Brain microvascular endothelial cell (primary cell): ENCODE measurements at regions not wholly inside any gene's neighbourhood (a gene's known extent, or its start where the extent isn't known, plus 50 kb on each side); places are given as distances from the start of the nearest gene placed in this dataset.

Source experiments
- DNase-seq: peaks from one replicate; pipeline ENCODE4 v3.0.0-alpha.2; 2020
- H3K27ac ChIP-seq: fragments of 250-450 bp; sonication (Bioruptor Pico); 2 replicates; pipeline ENCODE4 v1.5.1; 2020; ENCODE audit warnings: mild to moderate bottlenecking, moderate library complexity
- H3K27me3 ChIP-seq: fragments of 250-450 bp; sonication (Bioruptor Pico); replicated peaks from 2 replicates; pipeline ENCODE4 v1.5.1; 2020; ENCODE audit warnings: mild to moderate bottlenecking
- H3K36me3 ChIP-seq: fragments of 250-450 bp; sonication (Bioruptor Pico); replicated peaks from 2 replicates; pipeline ENCODE4 v1.5.1; 2020; ENCODE audit warnings: mild to moderate bottlenecking
- H3K4me3 ChIP-seq: 2 replicates; pipeline ENCODE4 v1.5.1; 2011; ENCODE audit warnings: low read depth, mild to moderate bottlenecking, control low read depth, low read length, moderate library complexity
- CTCF ChIP-seq: IDR thresholded peaks from 2 replicates; pipeline ENCODE4 v1.5.1; 2011; ENCODE audit warnings: low read depth, mild to moderate bottlenecking, moderate library complexity, low read length, control low read depth, inconsistent platforms; ENCODE audit errors: missing control alignments
- in situ Hi-C: cut with HindIII; loops from 2 replicates; pipeline ENCODE4 v1.10.0; 2017; ENCODE audit warnings: low sequenced_read_pairs, low pct_ligation_motif_present

DNA sequence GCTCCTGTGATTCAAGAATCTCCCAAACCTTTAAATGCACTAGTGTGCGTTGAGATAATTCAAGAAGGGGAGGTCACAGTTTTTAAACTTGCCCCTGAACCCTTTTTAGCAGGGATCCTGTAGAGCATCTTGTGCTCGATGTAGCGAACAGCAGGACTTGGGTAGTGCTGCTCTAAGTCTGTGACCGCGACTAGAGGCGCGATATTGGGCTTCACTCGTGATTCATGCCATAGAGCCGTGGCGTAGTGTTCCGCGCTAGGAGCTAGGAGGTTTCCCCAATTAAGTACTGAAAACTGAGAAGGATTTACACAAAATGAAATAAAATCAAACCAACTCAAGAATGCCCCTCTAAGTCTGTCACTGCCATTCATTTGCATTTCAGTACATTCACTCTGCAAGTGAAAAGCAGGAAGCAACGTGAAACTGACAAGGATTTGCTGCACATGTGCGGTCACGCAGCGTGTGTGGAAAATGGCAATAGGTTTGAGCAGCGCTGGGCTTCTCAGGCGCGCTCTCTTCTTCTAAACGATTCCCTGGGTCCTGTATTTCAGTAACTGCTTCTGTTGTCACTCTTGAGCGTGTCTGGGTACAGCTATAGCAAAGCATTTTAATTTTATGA is 1135.9 kb upstream of the WWC1 start:
- Histone ChIP-seq H3K36me3 (no peaks in the 10 kb centered on the region), H3K27me3 (no peaks in the 10 kb centered on the region), H3K27ac (no peak overlapping the region), H3K4me3 (no peak overlapping the region)
- no peak for DNase-seq
- in situ Hi-C loops: no loop called here
- no peak for TF ChIP-seq CTCF

GRCh38 chr5:167156446-167156845 is 1135.0 kb upstream of the WWC1 start:
- H3K4me3 ChIP-seq: no peak overlapping the region
- in situ Hi-C loops: no loop called here
- H3K36me3 ChIP-seq: no peaks in the 10 kb centered on the region
- DNase-seq: no peak
- no peak for TF ChIP-seq CTCF
- H3K27ac ChIP-seq: no peak overlapping the region
- no peaks in the 10 kb centered on the region for H3K27me3 ChIP-seq

DNA sequence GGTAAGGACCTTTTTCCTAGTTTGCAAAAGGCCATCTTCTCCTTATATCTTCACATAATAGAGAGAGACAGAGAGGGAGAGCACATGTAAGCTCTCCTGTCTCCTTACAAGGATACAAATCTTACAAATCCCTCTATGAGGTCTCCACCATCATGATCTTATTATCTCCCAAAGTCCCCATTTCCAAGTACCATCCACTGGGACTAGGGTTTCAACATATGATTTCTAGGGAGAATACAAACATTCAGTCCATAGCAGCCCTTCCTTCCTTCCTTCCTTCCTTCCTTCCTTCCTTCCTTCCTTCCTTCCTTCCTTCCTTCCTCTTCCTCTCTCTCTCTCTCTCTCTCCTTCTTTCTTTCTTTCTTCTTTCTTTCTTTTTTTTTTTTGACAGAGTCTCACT is 1132.9 kb upstream of the WWC1 start:
- TF ChIP-seq CTCF: no peak
- no peak for DNase-seq
- H3K27ac ChIP-seq: no peak overlapping the region
- in situ Hi-C loops: no loop called here
- H3K4me3 ChIP-seq: no peak overlapping the region
- no peaks in the 10 kb centered on the region for H3K36me3 ChIP-seq
- no peaks in the 10 kb centered on the region for H3K27me3 ChIP-seq

DNA sequence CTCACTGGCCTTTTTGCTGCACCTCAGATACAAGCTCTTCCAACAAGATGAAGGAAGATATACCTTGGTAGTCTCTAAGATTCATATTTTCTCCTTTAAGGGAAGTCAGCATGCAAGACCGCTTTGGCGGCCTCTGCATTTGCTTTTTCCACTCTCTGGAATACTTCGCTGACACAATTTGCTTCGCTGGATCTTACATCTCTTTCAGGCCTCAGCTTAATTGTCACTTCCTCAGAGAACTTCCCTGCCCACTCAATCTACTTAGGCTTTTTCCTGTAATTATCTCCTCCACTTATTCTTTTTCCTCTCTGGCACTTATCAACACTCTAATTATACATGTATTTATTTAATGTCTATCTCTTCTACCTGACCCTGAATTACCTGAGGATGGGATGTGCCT is 1131.1 kb upstream of the WWC1 start:
- Histone ChIP-seq H3K36me3 (no peaks in the 10 kb centered on the region), H3K4me3 (no peak overlapping the region), H3K27me3 (no peaks in the 10 kb centered on the region), H3K27ac (no peak overlapping the region)
- in situ Hi-C loops: no loop called here
- no peak for TF ChIP-seq CTCF
- no peak for DNase-seq

DNA sequence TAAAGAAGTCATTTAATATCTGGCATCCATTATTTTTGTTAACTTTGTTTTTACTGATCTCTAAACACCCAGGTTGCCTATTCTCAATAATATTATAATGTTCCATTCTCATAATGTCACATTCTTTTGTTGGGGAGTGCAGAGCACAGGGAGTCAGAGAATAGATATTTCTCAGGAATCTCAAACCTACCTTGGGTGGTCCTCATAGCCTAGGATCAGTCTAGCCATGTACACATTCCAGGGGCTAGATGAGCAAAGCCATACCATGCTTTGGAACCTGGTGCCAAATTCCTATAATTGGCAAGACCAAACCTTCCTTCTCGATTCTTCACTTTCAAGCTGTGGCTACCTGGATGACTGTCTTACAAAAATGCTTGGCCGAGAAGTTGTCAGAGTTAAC is 1124.7 kb upstream of the WWC1 start:
- no peak for TF ChIP-seq CTCF
- no peak for DNase-seq
- no peak overlapping the region for H3K4me3 ChIP-seq
- no peak overlapping the region for H3K27ac ChIP-seq
- in situ Hi-C loops: no loop called here
- no peaks in the 10 kb centered on the region for H3K27me3 ChIP-seq
- no peaks in the 10 kb centered on the region for H3K36me3 ChIP-seq

GRCh38 chr5:167167191-167167795 is 1124.2 kb upstream of the WWC1 start:
- H3K4me3 ChIP-seq: no peak overlapping the region
- no peak for DNase-seq
- no peaks in the 10 kb centered on the region for H3K36me3 ChIP-seq
- in situ Hi-C loops: no loop called here
- H3K27me3 ChIP-seq: no peaks in the 10 kb centered on the region
- TF ChIP-seq CTCF: no peak
- H3K27ac ChIP-seq: no peak overlapping the region
